Activated T-cell treated with anti-CD3 and anti-CD28 coated beads, Interleukin-2, amount 50 U/mL, for 24 hours (primary cell): ENCODE measurements at regions not wholly inside any gene's neighbourhood (a gene's known extent, or its start where the extent isn't known, plus 50 kb on each side); places are given as distances from the start of the nearest gene placed in this dataset.

Source experiments
- DNase-seq: peaks from one replicate; pipeline ENCODE4 v3.0.0-alpha.2; 2020
- H3K27ac Mint-ChIP-seq: 2 replicates; pipeline ENCODE4 v1.8.0; 2020; ENCODE audit warnings: mild to moderate bottlenecking, mixed read lengths
- H3K27me3 Mint-ChIP-seq: 2 replicates; pipeline ENCODE4 v1.8.0; 2020; ENCODE audit warnings: mixed read lengths
- H3K36me3 Mint-ChIP-seq: 2 replicates; pipeline ENCODE4 v1.8.0; 2020; ENCODE audit warnings: low read depth, mixed read lengths
- H3K4me1 Mint-ChIP-seq: 2 replicates; pipeline ENCODE4 v1.8.0; 2020; ENCODE audit warnings: low read depth, mixed read lengths
- H3K4me3 Mint-ChIP-seq: 2 replicates; pipeline ENCODE4 v1.8.0; 2020; ENCODE audit warnings: mild to moderate bottlenecking, moderate library complexity, mixed read lengths
- H3K9me3 Mint-ChIP-seq: 2 replicates; pipeline ENCODE4 v1.8.0; 2020; ENCODE audit warnings: mixed read lengths

GRCh38 chr18:72119082-72119481 is 425.1 kb downstream of the CBLN2 start:
- no peak overlapping the region for H3K27ac Mint-ChIP-seq

GRCh38 chr18:72114801-72115594 is 429.1 kb downstream of the CBLN2 start:
- Mint-ChIP-seq H3K36me3 (no peaks in the 10 kb centered on the region), H3K27ac (no peak overlapping the region), H3K9me3 (peaks cover 4% of the 10 kb centered on the region), H3K27me3 (no peaks in the 10 kb centered on the region), H3K4me3 (no peak overlapping the region), H3K4me1 (no peaks in the 10 kb centered on the region)
- DNase-seq: no peak

More at GRCh38 chr18:72119082-72119481, 425.1 kb downstream of the CBLN2 start:
- no peaks in the 10 kb centered on the region for H3K4me1 Mint-ChIP-seq
- H3K9me3 Mint-ChIP-seq: peaks cover 4% of the 10 kb centered on the region
- DNase-seq: no peak
- no peaks in the 10 kb centered on the region for H3K27me3 Mint-ChIP-seq
- no peak overlapping the region for H3K4me3 Mint-ChIP-seq
- H3K36me3 Mint-ChIP-seq: no peaks in the 10 kb centered on the region

DNA sequence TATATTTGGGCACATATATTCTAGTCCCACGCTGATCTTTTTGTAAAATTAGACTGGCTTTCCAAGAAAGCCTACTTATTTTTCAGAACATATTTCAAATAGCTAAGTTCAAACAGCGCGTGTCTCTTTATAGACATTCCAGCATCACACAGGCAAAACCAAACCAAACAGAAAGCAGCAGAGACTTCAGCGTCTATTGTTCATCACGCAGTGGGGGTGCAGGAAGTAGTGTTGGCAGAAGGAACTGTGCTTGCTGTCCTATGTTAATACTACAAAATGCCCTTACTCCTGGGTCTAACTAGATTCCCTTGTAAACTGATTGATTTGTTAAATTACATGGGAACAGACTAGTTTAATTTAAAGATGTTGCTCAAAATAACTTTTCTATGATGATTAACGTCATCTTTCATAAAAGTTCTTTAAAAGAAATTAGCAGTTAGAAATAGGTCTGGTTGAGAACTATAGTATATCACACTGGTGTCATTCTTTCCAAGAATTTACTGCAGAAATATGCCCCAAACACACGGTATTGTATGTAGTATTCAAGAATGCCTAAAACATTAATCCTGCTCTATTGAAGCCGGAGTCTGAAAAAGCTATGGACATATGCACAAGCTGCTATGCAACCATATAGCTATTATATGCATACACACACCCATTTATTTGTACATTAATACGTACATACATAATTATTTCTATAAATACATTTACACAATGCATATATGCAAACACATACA is 436.3 kb downstream of the CBLN2 start:
- no peak for DNase-seq
- Mint-ChIP-seq H3K27ac (no peak overlapping the region), H3K4me1 (no peaks in the 10 kb centered on the region), H3K4me3 (no peak overlapping the region), H3K36me3 (no peaks in the 10 kb centered on the region), H3K9me3 (peaks cover 2% of the 10 kb centered on the region), H3K27me3 (no peaks in the 10 kb centered on the region)

GRCh38 chr18:72104851-72105250 is 439.3 kb downstream of the CBLN2 start:
- H3K9me3 Mint-ChIP-seq: peaks cover 5% of the 10 kb centered on the region
- H3K36me3 Mint-ChIP-seq: no peaks in the 10 kb centered on the region
- H3K4me1 Mint-ChIP-seq: no peaks in the 10 kb centered on the region
- no peak overlapping the region for H3K4me3 Mint-ChIP-seq
- no peak overlapping the region for H3K27ac Mint-ChIP-seq
- DNase-seq: no peak
- no peaks in the 10 kb centered on the region for H3K27me3 Mint-ChIP-seq

GRCh38 chr18:72102412-72102811 is 441.7 kb downstream of the CBLN2 start:
- H3K27me3 Mint-ChIP-seq: no peaks in the 10 kb centered on the region
- DNase-seq: no peak
- peaks cover 7% of the 10 kb centered on the region for H3K9me3 Mint-ChIP-seq
- H3K4me1 Mint-ChIP-seq: no peaks in the 10 kb centered on the region
- no peaks in the 10 kb centered on the region for H3K36me3 Mint-ChIP-seq
- H3K4me3 Mint-ChIP-seq: no peak overlapping the region
- H3K27ac Mint-ChIP-seq: no peak overlapping the region

DNA sequence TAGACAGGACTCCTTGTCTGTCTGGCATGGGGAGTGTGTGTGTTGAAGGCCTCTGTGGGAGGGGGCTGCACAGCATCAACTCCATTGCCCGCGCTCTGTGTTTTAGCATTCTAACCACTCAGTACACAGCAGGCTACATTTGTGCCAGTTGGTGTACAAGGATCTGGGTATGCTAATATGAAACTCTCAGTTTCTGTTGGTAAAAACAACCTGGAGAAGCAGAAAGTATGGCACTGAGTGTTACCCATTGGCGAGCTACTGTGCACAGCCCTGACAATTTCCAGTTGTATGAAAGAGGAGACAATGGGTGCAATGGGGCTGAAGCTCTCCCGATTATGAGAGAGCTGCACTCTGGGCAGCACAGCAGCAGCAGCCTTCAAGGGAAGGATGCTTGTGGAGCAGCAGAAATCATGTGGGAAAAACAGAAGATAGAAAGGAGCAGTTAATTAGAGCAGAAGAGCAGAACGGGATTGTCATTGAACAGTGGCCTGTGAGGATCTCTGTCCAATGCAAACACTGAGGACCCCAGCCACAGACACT is 443.6 kb downstream of the CBLN2 start:
- Mint-ChIP-seq H3K36me3 (no peaks in the 10 kb centered on the region), H3K27ac (no peak overlapping the region), H3K27me3 (no peaks in the 10 kb centered on the region), H3K9me3 (peaks cover 5% of the 10 kb centered on the region), H3K4me1 (no peaks in the 10 kb centered on the region), H3K4me3 (no peak overlapping the region)
- no peak for DNase-seq

GRCh38 chr18:72091369-72091768 is 452.8 kb downstream of the CBLN2 start:
- no peak overlapping the region for H3K27ac Mint-ChIP-seq
- DNase-seq: no peak
- no peaks in the 10 kb centered on the region for H3K4me1 Mint-ChIP-seq
- H3K9me3 Mint-ChIP-seq: no peaks in the 10 kb centered on the region
- H3K27me3 Mint-ChIP-seq: no peaks in the 10 kb centered on the region
- no peaks in the 10 kb centered on the region for H3K36me3 Mint-ChIP-seq
- no peak overlapping the region for H3K4me3 Mint-ChIP-seq

DNA sequence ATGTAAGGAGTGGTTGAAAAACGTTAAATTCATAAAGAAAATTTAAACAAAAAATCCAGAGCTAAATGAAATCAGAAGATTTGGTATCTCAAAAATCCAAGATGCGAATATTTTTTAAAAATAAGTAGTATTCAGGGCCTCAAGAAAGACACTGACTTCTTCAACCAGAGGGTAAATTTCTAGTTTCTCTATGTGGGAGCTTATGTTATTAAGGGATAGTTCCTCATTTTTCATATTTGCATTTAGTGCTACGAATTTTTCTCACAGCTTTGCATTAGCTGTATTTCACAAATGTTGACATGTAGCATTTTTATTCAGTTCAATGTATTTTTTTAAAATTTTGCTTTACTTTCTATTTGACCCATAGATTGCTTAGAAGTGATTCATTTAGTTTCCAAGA is 454.7 kb downstream of the CBLN2 start:
- no peak overlapping the region for H3K4me3 Mint-ChIP-seq
- no peaks in the 10 kb centered on the region for H3K4me1 Mint-ChIP-seq

GRCh38 chr18:72086421-72086820 is 457.7 kb downstream of the CBLN2 start:
- Mint-ChIP-seq H3K36me3 (no peaks in the 10 kb centered on the region), H3K27me3 (no peaks in the 10 kb centered on the region), H3K4me3 (no peak overlapping the region), H3K27ac (no peak overlapping the region), H3K4me1 (no peaks in the 10 kb centered on the region), H3K9me3 (no peaks in the 10 kb centered on the region)
- no peak for DNase-seq

More for the DNA sequence above, 454.7 kb downstream of the CBLN2 start:
- DNase-seq: no peak
- H3K27ac Mint-ChIP-seq: no peak overlapping the region
- H3K27me3 Mint-ChIP-seq: no peaks in the 10 kb centered on the region
- H3K9me3 Mint-ChIP-seq: no peaks in the 10 kb centered on the region
- no peaks in the 10 kb centered on the region for H3K36me3 Mint-ChIP-seq

GRCh38 chr18:72075040-72075439 is 469.1 kb downstream of the CBLN2 start:
- Mint-ChIP-seq H3K9me3 (peaks cover 8% of the 10 kb centered on the region), H3K4me1 (no peaks in the 10 kb centered on the region), H3K4me3 (no peak overlapping the region), H3K36me3 (no peaks in the 10 kb centered on the region), H3K27ac (no peak overlapping the region), H3K27me3 (no peaks in the 10 kb centered on the region)
- no peak for DNase-seq

DNA sequence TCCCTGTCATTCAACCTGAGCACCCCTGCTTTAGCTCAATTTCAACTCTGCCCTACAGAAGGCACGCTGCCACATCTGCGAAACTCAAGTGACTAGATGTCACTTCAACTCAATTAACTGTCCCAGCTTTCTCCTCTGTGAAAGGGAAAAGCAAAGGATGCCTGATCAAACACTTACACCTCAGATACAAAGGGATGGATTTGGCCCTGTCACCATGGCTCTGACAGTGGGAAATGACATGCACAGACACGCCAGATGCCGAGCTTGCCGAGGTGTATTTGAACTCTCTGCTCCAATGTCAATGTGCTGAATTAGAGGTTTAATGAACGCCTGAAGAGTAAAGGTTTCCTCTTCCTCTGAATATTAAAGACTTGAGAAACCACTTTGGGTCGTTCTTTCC is 481.1 kb downstream of the CBLN2 start:
- Mint-ChIP-seq H3K27ac (no peak overlapping the region), H3K9me3 (peaks cover 3% of the 10 kb centered on the region), H3K36me3 (no peaks in the 10 kb centered on the region), H3K27me3 (no peaks in the 10 kb centered on the region), H3K4me3 (no peak overlapping the region), H3K4me1 (no peaks in the 10 kb centered on the region)
- no peak for DNase-seq

DNA sequence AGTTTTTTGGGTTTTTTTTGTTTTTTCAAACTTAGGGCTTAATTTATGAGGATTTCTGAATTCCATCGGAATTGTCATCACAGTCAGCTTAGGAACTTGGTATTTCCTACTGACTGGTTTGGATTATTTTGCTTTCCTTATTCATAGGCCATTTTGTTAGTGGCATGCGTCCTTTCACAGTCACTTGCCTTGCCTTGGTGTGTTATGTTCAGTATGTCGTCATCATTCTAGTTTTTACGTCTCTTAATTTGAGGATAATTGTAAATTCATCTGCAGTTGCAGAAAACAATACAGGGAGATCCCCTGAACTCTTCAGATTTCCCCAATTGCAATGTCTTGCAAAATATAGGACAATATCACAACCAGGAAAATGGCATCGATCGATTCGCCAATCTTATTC is 485.3 kb downstream of the CBLN2 start:
- Mint-ChIP-seq H3K9me3 (peaks cover 6% of the 10 kb centered on the region), H3K27ac (no peak overlapping the region)
- DNase-seq: no peak

DNA sequence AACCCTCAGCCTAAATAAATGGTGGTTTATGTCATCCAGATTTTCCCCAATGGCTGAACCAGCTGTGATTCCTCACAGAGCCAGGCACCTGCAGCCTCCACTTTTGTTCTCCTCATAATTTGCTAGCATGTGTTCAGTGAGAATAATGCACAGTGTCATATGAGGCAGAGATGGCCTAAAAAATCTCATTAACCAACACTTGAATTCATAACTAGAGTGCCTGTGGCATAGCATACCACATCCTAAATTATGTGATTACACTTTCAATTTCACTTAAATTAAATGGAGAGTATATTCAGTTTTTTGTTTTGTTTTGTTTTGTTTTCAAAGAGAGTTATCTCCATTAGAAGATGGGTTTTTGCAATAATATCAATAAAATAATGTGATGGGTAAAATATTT is 488.0 kb downstream of the CBLN2 start:
- Mint-ChIP-seq H3K27ac (no peak overlapping the region), H3K36me3 (no peaks in the 10 kb centered on the region), H3K27me3 (no peaks in the 10 kb centered on the region), H3K4me3 (no peak overlapping the region), H3K9me3 (peaks cover 6% of the 10 kb centered on the region), H3K4me1 (no peaks in the 10 kb centered on the region)
- DNase-seq: no peak

More for the DNA sequence above, 485.3 kb downstream of the CBLN2 start:
- H3K27me3 Mint-ChIP-seq: no peaks in the 10 kb centered on the region
- no peaks in the 10 kb centered on the region for H3K36me3 Mint-ChIP-seq
- H3K4me1 Mint-ChIP-seq: no peaks in the 10 kb centered on the region
- no peak overlapping the region for H3K4me3 Mint-ChIP-seq

DNA sequence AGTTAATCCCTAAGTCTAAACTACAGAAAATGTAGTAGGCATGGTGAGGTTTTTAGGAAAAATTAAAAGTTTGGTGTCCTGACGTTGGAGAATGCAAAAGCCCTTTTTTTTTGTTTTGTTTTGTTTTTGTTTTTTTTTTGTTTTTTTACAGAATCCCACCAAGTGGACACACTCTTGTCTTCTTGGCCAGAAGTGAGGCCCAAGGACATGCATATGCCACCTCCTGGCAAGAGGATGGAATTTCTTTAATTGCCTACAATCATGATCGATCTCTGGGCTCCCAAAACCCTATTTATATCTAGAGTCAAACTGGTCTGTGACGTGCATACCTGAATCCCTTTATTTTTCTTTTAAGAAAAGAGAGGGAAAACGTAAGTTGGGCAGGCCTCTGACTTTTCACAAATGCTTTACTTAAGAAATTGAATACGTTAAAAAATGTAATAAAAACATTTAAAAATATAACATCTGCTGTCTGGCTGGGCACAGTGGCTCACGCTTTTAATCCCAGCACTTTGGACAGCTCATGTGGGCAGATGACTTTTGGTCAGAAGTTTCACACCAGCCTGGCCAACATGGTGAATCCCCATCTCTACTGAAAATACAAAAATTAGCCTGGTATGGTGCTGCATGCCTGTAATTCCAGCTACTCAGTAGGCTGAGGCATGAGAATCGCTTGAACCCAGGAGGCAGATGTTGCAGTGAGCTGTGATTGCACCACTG is 502.7 kb downstream of the CBLN2 start:
- no peak for DNase-seq
- Mint-ChIP-seq H3K9me3 (peaks cover 3% of the 10 kb centered on the region), H3K4me1 (no peaks in the 10 kb centered on the region), H3K27ac (no peak overlapping the region), H3K4me3 (no peak overlapping the region), H3K27me3 (no peaks in the 10 kb centered on the region), H3K36me3 (no peaks in the 10 kb centered on the region)
